ENCODE measurements at regions not wholly inside any gene's neighbourhood (a gene's known extent, or its start where the extent isn't known, plus 50 kb on each side); places are given as distances from the start of the nearest gene placed in this dataset.
"Not testable (repeated sequence)": the region's sequence is repeated elsewhere in the genome, so short reads cannot be mapped to it uniquely, and the experiment has no call there.

DNA sequence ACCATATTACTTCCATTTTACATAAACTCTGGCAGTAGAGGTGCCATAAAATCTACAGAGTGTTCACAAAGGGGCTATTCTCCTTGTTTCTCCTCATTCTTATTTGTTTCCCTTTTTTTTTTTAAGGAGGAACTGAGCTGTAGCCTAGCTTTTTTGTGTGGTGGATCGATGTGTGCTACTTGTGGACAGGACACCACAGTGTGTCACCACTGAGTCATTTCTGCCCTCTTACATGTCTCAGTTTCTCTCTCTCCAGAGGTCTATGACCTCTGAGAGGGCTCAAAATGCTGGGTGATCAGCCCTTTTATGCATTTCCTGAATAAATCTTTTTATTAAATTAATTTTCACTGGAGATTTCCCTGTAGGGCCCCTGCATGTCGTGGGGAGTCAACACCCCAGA is 370.2 kb downstream of the ADGRD1 start:
- no peaks in the 10 kb centered on the region for H3K36me3 ChIP-seq
- no peak for DNase-seq
- 35 to 51% methylated on average over 2 of the region's 2 CpGs for WGBS, 2 donors
- no peaks in the 10 kb centered on the region for H3K27me3 ChIP-seq
- H3K4me1 ChIP-seq = no peaks in the 10 kb centered on the region
- H3K27ac ChIP-seq = no peak overlapping the region
- TF ChIP-seq EP300 (IDR thresholded peaks at IDR 0.05) (no peak), POLR2AphosphoS5 (IDR thresholded peaks at IDR 0.05) (no peak), POLR2A (IDR thresholded peaks at IDR 0.05) (no peak)
- TF ChIP-seq, protein P1, sequence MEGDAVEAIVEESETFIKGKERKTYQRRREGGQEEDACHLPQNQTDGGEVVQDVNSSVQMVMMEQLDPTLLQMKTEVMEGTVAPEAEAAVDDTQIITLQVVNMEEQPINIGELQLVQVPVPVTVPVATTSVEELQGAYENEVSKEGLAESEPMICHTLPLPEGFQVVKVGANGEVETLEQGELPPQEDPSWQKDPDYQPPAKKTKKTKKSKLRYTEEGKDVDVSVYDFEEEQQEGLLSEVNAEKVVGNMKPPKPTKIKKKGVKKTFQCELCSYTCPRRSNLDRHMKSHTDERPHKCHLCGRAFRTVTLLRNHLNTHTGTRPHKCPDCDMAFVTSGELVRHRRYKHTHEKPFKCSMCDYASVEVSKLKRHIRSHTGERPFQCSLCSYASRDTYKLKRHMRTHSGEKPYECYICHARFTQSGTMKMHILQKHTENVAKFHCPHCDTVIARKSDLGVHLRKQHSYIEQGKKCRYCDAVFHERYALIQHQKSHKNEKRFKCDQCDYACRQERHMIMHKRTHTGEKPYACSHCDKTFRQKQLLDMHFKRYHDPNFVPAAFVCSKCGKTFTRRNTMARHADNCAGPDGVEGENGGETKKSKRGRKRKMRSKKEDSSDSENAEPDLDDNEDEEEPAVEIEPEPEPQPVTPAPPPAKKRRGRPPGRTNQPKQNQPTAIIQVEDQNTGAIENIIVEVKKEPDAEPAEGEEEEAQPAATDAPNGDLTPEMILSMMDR (IDR thresholded peaks at IDR 0.05) = no peak
- H3K4me3 ChIP-seq = no peak overlapping the region
- intact Hi-C loops (cut with DNase I) = no loop called here
- no peaks in the 10 kb centered on the region for H3K9me3 ChIP-seq

DNA sequence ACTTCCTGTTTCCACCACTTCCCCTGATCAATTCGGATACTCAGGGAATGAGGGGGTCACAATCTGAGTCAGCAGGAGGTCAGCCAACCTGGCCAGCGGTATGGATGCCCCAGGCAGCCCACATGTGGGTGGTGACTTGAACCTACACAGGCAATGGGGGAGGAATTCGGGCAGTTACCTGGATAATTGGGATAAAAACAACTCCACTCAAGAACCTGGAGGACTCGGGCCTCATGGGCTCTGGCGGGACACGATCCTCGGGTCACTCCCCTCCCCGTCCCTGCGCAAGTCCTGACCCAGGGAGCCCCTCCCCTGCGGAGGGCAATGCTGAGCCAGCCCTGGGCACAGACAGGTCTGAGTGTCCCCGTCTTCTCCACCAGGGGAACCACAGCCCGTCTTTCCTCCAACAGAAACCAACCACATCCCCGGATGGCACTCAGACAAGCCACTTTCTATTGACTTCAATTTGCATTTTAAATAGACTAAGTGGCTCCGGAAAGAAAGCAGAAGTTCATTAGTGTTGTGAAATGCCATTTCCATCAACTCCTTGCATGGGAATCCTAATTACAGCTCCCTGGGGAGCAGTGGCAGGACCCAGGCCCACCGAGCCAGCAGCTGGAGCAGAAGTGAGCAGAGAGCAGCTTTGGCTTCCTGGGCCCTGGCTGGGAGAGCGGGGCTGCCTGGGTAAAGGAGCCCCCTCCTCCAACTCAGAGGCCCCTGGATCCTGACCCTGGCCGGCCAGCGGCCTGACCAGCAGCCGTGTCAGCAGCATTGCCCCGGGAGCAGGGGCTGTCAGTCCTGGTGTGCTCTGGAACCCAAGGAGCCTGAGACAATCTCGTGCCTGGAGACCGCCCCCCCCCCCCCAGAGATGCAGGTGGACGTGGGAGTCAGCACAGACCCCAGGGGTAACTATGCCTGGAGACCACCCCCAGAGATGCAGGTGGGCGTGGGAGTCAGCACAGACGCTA is 374.1 kb downstream of the ADGRD1 start:
- intact Hi-C loops (cut with DNase I) = no loop called here
- DNase-seq = no peak
- H3K9me3 ChIP-seq = no peaks in the 10 kb centered on the region
- H3K4me3 ChIP-seq = no peak overlapping the region
- no peaks in the 10 kb centered on the region for H3K27me3 ChIP-seq
- no peaks in the 10 kb centered on the region for H3K36me3 ChIP-seq
- TF ChIP-seq POLR2AphosphoS5 (IDR thresholded peaks at IDR 0.05) (no peak), POLR2A (IDR thresholded peaks at IDR 0.05) (no peak), EP300 (IDR thresholded peaks at IDR 0.05) (no peak)
- TF ChIP-seq, protein P1 (IDR thresholded peaks at IDR 0.05) = no peak
- H3K4me1 ChIP-seq = no peaks in the 10 kb centered on the region
- no peak overlapping the region for H3K27ac ChIP-seq
- WGBS, 2 donors = 77 to 83% methylated on average over 25 of the region's 25 CpGs

DNA sequence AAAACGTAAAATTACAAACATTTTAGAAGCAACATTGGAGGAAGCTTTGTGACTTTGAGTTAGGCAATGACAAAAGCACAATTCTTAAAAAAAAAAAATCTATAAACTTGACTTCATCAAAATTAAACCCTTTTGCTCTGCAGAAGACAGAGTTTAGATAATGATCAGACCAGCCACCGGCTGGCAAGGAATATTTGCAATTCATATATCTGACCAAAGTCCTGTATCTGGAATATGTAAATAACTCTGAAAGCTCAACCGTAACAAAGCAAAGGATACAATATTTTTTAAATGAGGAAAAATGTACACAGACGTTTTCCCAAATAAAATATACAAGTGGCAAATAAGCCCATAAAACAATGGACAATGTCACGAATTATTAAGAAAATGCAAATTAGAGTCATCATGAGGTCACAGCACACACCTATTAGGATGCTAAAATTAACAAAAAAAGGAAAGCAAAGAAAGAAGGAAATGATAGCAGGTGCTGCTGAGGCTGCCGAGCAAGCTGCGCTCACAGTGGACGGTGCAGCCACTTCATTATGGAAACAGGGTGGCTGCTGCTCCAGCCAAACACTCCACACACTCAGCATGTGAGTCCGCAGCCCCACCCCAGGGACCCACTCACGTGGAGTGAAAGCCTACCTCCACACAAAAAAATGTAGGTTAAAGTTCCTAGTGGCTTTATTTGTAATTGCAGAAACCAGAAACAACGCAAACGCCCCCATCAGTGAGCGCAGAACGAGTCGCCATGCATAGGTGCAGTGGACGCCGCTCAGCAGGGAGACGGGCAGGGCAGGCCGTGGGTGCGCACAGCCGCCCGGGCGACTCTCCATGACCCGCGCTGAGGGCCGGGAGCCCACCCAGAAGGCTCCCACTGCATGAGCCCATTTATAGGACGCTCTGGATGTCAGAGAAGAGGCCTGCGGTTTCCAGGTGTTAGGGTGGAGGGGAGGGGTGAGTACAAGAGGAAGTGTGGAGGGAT is 375.4 kb downstream of the ADGRD1 start:
- H3K4me3 ChIP-seq; H3K9me3 ChIP-seq; H3K27me3 ChIP-seq; H3K27ac ChIP-seq; H3K4me1 ChIP-seq; DNase-seq; intact Hi-C loops (cut with DNase I); H3K36me3 ChIP-seq: not testable (repeated sequence)
- 77 to 79% methylated on average over 27 to 28 of the region's 28 CpGs for WGBS, 2 donors

DNA sequence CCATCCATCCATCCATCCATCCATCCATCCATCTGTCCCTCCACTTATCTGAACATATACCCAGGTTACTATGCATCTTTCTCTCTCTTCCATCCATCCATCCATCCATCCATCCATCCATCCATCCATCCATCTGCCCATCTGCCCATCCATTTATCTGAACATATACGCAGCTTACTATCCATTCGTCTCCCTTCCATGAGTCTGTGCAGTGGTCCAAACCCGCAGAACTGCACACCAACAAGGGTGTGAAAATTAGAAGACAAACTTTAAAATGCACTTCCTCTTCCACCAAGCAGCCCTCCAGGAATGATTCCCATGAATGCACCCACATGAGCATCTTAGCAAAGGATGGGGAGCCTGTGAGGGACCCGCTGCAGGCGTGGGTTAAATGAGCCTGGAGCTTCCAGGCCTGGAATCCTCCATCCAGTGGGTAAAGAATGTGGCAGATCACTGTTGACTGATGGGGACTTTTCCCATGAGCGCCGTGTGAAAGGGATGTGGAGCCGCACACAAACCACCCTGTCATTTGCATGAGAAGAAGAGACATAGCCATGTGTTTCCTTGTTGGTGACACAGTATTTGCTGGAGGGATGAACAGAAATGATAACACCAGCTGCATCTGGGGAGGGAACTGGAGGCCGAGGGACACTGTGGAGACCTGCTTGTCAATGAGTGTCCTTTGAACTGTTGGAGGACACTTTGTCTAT is 376.6 kb downstream of the ADGRD1 start:
- no peaks in the 10 kb centered on the region for H3K27me3 ChIP-seq
- no peaks in the 10 kb centered on the region for H3K36me3 ChIP-seq
- intact Hi-C loops (cut with DNase I) = no loop called here
- H3K4me1 ChIP-seq = no peaks in the 10 kb centered on the region
- H3K27ac ChIP-seq = no peak overlapping the region
- WGBS, 2 donors = 78 to 89% methylated on average over 9 of the region's 9 CpGs
- no peak overlapping the region for H3K4me3 ChIP-seq
- TF ChIP-seq, protein P1 (IDR thresholded peaks at IDR 0.05) = no peak
- TF ChIP-seq POLR2AphosphoS5 (IDR thresholded peaks at IDR 0.05) (no peak), POLR2A (IDR thresholded peaks at IDR 0.05) (no peak), EP300 (IDR thresholded peaks at IDR 0.05) (no peak)
- no peaks in the 10 kb centered on the region for H3K9me3 ChIP-seq
- DNase-seq = no peak
